ENCODE measurements at regions not wholly inside any gene's neighbourhood (a gene's known extent, or its start where the extent isn't known, plus 50 kb on each side); places are given as distances from the start of the nearest gene placed in this dataset.

GRCh38 chr10:78729800-78730199 lies 339.0 kb upstream of the ZMIZ1 start:
- peaks cover 1% of the 10 kb centered on the region for H3K27me3 Mint-ChIP-seq

DNA sequence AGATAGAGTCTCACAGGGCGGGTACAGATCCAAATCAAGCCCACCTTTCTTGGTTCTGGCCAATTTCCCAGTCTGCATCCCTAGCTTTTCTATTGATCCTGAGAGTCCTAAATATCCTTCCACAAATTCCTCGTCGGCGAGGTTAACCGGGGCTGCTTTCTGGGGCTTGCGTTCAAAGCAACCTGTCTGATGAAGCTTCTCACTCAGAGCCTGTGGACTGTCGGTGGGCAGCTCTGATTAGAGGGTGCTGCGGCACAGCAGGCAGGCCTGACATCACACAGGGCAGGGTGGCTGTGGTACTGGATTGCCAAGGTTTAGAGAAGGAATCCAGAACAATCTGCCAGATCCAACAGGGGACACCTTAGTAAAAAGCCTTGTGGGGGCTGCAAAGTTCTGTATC lies 338.0 kb upstream of the ZMIZ1 start:
- Mint-ChIP-seq H3K27me3 (no peaks in the 10 kb centered on the region), H3K36me3 (no peaks in the 10 kb centered on the region), H3K27ac (no peak overlapping the region), H3K4me3 (no peak overlapping the region), H3K9me3 (no peaks in the 10 kb centered on the region), H3K4me1 (no peaks in the 10 kb centered on the region)

More at GRCh38 chr10:78729800-78730199, 339.0 kb upstream of the ZMIZ1 start:
- H3K36me3 Mint-ChIP-seq = no peaks in the 10 kb centered on the region
- H3K9me3 Mint-ChIP-seq = no peaks in the 10 kb centered on the region
- H3K27ac Mint-ChIP-seq = no peak overlapping the region
- no peak overlapping the region for H3K4me3 Mint-ChIP-seq
- H3K4me1 Mint-ChIP-seq = no peaks in the 10 kb centered on the region

GRCh38 chr10:78731675-78732074 lies 337.1 kb upstream of the ZMIZ1 start:
- Mint-ChIP-seq H3K4me1 (no peaks in the 10 kb centered on the region), H3K36me3 (no peaks in the 10 kb centered on the region), H3K27ac (no peak overlapping the region), H3K4me3 (no peak overlapping the region), H3K9me3 (no peaks in the 10 kb centered on the region), H3K27me3 (no peaks in the 10 kb centered on the region)

GRCh38 chr10:78732381-78732780 lies 336.4 kb upstream of the ZMIZ1 start:
- no peak overlapping the region for H3K27ac Mint-ChIP-seq
- no peaks in the 10 kb centered on the region for H3K9me3 Mint-ChIP-seq
- H3K4me1 Mint-ChIP-seq = no peaks in the 10 kb centered on the region
- no peak overlapping the region for H3K4me3 Mint-ChIP-seq
- H3K27me3 Mint-ChIP-seq = no peaks in the 10 kb centered on the region
- no peaks in the 10 kb centered on the region for H3K36me3 Mint-ChIP-seq

DNA sequence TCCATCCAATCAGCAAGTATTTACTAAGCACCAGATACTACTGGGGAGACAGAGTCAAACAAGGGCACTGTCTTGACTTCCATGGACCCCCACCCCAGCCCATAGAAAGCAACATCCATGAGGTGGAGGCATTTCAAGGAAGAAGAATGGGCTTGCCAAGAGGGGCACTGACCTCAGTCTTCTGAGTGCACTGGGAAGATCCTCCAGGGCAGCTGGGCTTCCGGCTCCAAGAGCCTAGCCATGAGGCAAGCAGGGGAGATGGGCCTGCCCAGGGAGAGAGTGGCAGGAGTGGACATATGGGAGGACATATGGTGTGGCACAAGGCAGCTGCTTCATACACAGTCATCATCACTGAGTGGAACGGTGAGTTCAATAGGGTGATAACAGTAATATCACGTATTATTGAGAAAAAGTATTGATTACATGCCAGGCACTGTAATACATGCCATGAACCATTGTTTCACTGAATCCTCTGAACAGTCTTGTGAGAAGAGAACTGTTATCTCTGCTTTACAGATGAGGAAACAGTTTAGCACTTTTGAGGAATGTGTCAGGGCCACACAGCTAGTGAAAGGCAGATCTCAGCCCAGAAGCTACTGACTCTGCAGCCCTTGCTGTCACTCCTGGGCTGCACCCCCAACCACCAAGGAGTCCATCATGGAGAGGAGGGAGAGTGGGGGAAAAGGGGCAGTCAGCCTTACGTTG lies 331.7 kb upstream of the ZMIZ1 start:
- Mint-ChIP-seq H3K36me3 (no peaks in the 10 kb centered on the region), H3K4me3 (no peak overlapping the region), H3K4me1 (peaks cover under 1% of the 10 kb centered on the region), H3K27me3 (no peaks in the 10 kb centered on the region), H3K9me3 (no peaks in the 10 kb centered on the region), H3K27ac (no peak overlapping the region)

DNA sequence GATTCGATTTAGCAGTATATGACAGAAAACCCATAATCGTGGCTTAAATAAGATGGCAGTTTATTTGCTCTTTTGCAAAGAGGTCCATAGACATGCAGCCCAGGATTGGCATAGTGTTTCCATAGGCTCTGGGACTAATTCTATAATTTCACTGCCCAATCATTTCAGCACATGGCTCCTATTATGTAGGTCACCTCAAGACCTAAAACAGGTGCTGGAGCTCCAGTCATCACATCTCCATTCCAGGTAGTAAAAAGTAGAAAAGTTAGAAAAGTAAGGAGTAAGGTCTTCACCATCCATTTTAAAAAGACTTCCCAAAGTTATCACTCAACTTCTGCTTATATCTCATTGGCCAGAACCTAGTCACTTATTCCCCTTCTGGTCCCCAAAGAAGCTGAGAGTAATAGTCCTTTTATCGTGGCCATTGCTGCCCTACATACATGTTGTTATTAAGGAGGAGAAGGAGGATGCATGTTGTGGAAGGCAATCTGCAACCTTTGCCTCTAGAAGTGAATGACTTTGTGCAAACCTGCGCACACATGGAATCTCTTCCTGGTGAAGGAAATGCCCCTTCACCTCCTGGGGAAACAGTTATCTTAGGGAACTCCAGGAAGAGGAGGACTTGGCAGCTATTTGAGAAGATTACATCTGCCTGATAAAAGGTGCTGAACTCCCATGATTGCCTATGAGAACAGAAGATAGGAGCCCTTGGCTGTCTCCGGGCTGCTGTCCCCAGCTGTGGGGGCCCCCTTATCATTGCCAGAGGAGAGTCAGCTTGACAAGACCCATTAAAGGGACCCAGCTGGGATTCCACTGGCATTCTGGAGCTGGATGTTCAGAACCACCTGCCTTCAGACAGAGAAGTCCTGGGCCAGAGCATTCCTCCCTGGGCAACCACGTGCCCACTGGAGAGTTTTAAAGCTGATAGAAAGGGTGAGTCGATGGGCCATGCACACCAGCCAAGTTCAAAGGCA lies 330.6 kb upstream of the ZMIZ1 start:
- H3K36me3 Mint-ChIP-seq = no peaks in the 10 kb centered on the region
- H3K4me1 Mint-ChIP-seq = peaks cover 11% of the 10 kb centered on the region
- no peaks in the 10 kb centered on the region for H3K27me3 Mint-ChIP-seq
- H3K4me3 Mint-ChIP-seq = no peak overlapping the region
- no peak overlapping the region for H3K27ac Mint-ChIP-seq
- H3K9me3 Mint-ChIP-seq = no peaks in the 10 kb centered on the region

GRCh38 chr10:78738861-78739260 lies 329.9 kb upstream of the ZMIZ1 start:
- Mint-ChIP-seq H3K36me3 (no peaks in the 10 kb centered on the region), H3K4me1 (peaks cover 17% of the 10 kb centered on the region), H3K27me3 (no peaks in the 10 kb centered on the region), H3K4me3 (no peak overlapping the region), H3K27ac (no peak overlapping the region), H3K9me3 (no peaks in the 10 kb centered on the region)

DNA sequence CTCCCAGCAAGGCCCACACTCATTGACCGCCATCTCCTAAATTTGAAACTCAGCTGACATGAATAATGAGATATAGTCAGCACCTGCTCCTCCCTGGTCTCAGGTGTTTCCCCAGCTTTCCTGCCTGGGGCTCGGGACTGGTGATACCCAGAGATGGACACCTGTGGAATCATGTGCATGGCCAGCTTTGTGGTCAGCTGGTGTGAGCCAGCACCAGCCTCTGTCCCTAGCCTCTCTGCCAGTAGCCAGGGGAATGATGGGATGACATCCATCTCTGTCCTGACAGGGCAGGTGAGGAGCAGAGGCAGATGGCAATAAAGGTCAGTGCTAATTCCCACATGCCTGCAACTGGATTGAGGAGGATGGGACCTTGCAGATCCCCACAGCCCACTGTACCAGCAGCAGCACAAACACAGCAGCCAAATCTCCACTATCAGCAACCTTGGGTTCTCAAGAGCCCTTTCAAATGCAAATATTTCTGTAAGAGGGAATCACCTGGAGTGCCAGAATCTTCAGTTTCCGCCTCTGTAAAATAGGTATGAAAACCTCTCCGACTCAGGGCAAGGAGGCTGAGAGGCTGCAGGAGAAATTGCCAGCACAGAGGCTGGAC lies 329.2 kb upstream of the ZMIZ1 start:
- Mint-ChIP-seq H3K27me3 (no peaks in the 10 kb centered on the region), H3K4me3 (no peak overlapping the region), H3K9me3 (no peaks in the 10 kb centered on the region), H3K36me3 (no peaks in the 10 kb centered on the region), H3K4me1 (peaks cover 17% of the 10 kb centered on the region), H3K27ac (no peak overlapping the region)

- no peak overlapping the region for H3K27ac Mint-ChIP-seq
- H3K4me3 Mint-ChIP-seq = no peak overlapping the region
- H3K36me3 Mint-ChIP-seq = no peaks in the 10 kb centered on the region
- H3K9me3 Mint-ChIP-seq = no peaks in the 10 kb centered on the region
- H3K27me3 Mint-ChIP-seq = no peaks in the 10 kb centered on the region
- peaks cover 17% of the 10 kb centered on the region for H3K4me1 Mint-ChIP-seq
These were observed 327.5 kb upstream of the ZMIZ1 start for GRCh38 chr10:78740976-78741915.

DNA sequence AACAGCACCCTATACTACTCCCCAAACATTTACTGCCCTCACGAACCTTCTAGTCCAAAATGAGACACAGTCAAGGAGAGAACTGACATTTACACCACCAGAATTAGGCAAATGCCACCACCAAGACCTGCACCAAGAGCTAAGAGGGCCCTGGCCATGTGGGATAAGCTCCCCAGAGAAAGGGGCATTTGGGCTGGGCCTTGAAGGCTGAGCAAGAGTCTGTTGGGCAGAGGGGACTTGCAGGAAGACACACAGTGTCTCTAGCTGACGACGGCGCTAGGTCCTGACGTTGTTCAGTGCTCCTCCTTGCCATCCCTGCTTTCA lies 326.4 kb upstream of the ZMIZ1 start:
- Mint-ChIP-seq H3K36me3 (no peaks in the 10 kb centered on the region), H3K27me3 (no peaks in the 10 kb centered on the region), H3K9me3 (no peaks in the 10 kb centered on the region), H3K4me3 (no peak overlapping the region), H3K27ac (no peak overlapping the region), H3K4me1 (peaks cover 17% of the 10 kb centered on the region)

DNA sequence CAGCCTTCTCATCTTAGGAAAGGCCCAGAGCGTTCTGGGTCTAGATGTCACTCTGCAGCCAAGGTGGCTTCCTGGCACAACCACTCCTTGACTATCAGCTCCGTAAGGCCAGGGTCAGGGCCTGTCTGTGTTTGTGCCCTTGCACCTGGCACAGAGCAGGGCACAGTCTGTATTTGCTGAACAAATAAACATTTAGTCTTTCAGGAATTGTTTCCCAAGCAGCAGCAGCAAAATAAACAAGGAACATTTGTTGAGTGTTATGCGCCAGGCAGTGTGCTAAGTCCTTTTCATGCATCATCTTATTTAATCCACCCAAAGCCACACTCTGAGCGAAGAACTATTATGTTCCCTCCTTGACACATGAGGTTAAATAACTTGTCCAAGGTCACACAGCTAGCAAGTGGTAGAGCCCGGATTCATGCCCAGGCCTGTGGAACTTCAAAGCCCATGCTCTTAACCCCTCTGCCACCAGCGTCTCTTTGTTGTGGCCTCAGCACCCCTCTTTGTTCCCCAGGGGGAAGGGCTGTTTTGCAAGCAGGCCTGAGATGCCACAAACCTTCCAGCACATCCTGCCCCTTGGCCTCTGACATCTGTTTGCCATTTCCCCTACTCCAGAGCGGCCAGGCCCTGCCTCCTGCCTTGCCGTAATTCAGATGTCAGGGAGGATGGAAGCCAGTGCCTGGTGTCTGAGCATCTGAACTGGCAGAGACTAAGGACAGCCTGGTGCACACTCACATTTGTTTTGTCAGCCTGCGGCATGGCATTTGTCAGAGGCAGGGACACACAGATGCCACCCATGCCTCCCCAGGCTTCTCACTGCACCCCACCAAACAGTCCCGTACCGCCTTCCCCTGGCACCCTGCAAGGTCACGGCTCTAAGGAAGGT lies 325.8 kb upstream of the ZMIZ1 start:
- Mint-ChIP-seq H3K27ac (no peak overlapping the region), H3K4me1 (peaks cover 17% of the 10 kb centered on the region), H3K36me3 (no peaks in the 10 kb centered on the region), H3K9me3 (no peaks in the 10 kb centered on the region), H3K27me3 (no peaks in the 10 kb centered on the region), H3K4me3 (no peak overlapping the region)

DNA sequence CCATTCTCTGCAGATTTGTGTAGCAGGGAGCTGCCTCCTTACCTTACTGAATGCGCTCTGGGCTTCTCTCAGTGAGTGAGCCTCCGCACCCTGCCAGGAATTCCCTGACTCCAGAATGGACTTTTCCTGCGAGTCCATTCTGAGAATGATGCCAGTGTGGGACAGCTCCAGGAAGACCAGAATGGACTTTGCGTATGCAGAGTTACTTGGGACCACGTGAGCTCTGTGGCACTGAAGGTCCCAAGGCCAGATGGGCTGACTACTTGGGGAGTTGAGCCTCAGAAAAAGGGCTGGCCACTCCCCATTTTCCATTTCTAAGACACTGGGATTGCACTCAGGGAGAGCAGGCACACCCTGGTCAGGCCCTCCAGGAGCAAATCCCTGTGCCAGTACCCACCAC lies 324.7 kb upstream of the ZMIZ1 start:
- Mint-ChIP-seq H3K27me3 (no peaks in the 10 kb centered on the region), H3K4me1 (peaks cover 17% of the 10 kb centered on the region), H3K9me3 (no peaks in the 10 kb centered on the region), H3K27ac (no peak overlapping the region), H3K36me3 (no peaks in the 10 kb centered on the region), H3K4me3 (no peak overlapping the region)

DNA sequence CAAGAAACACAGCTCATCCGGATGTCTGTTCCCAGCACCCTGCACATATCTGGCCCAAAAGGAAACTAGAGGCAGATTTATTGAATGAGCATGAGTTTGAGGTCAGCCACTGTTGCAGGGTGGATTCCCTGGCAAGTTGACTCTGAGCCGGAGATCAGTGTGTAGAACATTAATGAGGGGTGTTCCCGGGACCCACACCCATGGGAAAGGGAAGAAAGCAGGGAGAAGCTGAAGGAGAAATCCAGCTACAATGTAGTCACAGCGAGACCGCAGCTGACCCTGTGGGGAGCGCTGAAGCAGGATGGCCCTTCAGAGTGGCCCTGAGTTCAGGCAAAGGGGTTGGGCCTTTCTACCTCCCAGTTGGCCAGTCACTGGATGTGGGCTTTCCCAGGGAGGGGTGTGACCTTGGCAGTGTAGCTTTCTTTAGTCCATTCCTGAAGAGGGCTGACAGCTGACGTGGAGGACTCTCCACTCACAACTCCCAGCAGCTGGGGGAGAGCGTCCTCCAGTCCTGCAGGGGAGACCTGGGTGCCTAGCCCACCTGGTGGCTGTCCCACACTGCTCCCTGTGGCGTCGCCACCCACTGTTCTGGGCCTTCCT lies 324.2 kb upstream of the ZMIZ1 start:
- Mint-ChIP-seq H3K9me3 (no peaks in the 10 kb centered on the region), H3K36me3 (no peaks in the 10 kb centered on the region), H3K27ac (no peak overlapping the region), H3K4me3 (no peak overlapping the region), H3K27me3 (no peaks in the 10 kb centered on the region), H3K4me1 (peaks cover 17% of the 10 kb centered on the region)

DNA sequence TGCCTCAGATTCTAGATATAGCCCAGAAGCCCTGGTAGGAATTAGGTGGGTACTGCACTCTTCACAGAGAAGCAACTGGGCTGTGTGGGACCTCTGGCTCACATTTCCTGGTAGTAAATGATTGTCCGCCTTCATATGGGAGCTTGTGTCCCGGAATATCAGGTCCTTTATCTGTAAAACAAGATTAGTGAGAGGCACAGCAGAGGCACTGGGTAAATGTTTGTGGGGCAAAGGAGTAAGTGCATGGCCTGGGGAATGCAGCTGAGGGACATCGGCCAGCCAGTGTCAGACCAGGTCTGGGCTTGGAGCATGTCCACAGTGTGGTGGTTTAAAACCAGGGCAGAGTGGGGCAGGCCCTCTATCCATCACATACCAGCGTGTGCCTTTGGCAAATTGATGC lies 323.3 kb upstream of the ZMIZ1 start:
- Mint-ChIP-seq H3K27me3 (no peaks in the 10 kb centered on the region), H3K4me3 (no peak overlapping the region), H3K27ac (no peak overlapping the region), H3K4me1 (peaks cover 17% of the 10 kb centered on the region), H3K36me3 (no peaks in the 10 kb centered on the region), H3K9me3 (no peaks in the 10 kb centered on the region)

All from activated naive CD4-positive, alpha-beta T cell treated with anti-CD3 and anti-CD28 coated beads, Interleukin-2, amount 50 U/mL, for 24 hours (primary cell).